ENCODE measurements at regions not wholly inside any gene's neighbourhood (a gene's known extent, or its start where the extent isn't known, plus 50 kb on each side); places are given as distances from the start of the nearest gene placed in this dataset.

GRCh38 chr20:10961651-10962288, 288.0 kb upstream of the JAG1 start:
- DNase-seq, result no peak

GRCh38 chr20:10962937-10963336, 289.1 kb upstream of the JAG1 start:
- DNase-seq, result no peak

GRCh38 chr20:10963717-10964266, 290.0 kb upstream of the JAG1 start:
- DNase-seq, result no peak

GRCh38 chr20:10965936-10966470, 292.2 kb upstream of the JAG1 start:
- DNase-seq, result no peak

- no peak for DNase-seq
Observed at GRCh38 chr20:10970109-10970508, 296.3 kb upstream of the JAG1 start.

GRCh38 chr20:10971096-10971495, 297.3 kb upstream of the JAG1 start:
- no peak for DNase-seq

- DNase-seq, result no peak
Observed at GRCh38 chr20:10972219-10972860, 298.5 kb upstream of the JAG1 start.

- DNase-seq, result no peak
Observed at GRCh38 chr20:10976051-10976450, 302.3 kb upstream of the JAG1 start.

GRCh38 chr20:10978019-10978702, 304.4 kb upstream of the JAG1 start:
- DNase-seq, result no peak

GRCh38 chr20:10978713-10979112, 304.9 kb upstream of the JAG1 start:
- no peak for DNase-seq

- no peak for DNase-seq
Observed at GRCh38 chr20:10982692-10983091, 308.9 kb upstream of the JAG1 start.

GRCh38 chr20:10984294-10984693, 310.5 kb upstream of the JAG1 start:
- no peak for DNase-seq

GRCh38 chr20:10984913-10985312, 311.1 kb upstream of the JAG1 start:
- no peak for DNase-seq

GRCh38 chr20:10985536-10985935, 311.7 kb upstream of the JAG1 start:
- DNase-seq, result no peak

GRCh38 chr20:10986586-10986985, 312.8 kb upstream of the JAG1 start:
- no peak for DNase-seq

GRCh38 chr20:10987651-10988383, 314.0 kb upstream of the JAG1 start:
- no peak for DNase-seq

GRCh38 chr20:10990625-10991382, 317.0 kb upstream of the JAG1 start:
- no peak for DNase-seq

- no peak for DNase-seq
Observed at GRCh38 chr20:10992731-10993130, 318.9 kb upstream of the JAG1 start.

- DNase-seq, result no peak
Observed at GRCh38 chr20:10994991-10995700, 321.3 kb upstream of the JAG1 start.

- no peak for DNase-seq
Observed at GRCh38 chr20:10998476-10998875, 324.7 kb upstream of the JAG1 start.

- no peak for DNase-seq
Observed at GRCh38 chr20:11000416-11000815, 326.6 kb upstream of the JAG1 start.

- DNase-seq, result no peak
Observed at GRCh38 chr20:11001302-11001701, 327.5 kb upstream of the JAG1 start.
